CD4-positive, alpha-beta T cell treated with Interleukin-10 for 1 hour (primary cell): ENCODE measurements at regions not wholly inside any gene's neighbourhood (a gene's known extent, or its start where the extent isn't known, plus 50 kb on each side); places are given as distances from the start of the nearest gene placed in this dataset.
"Not testable (repeated sequence)": the region's sequence is repeated elsewhere in the genome, so short reads cannot be mapped to it uniquely, and the experiment has no call there.

Experiments used
- DNase-seq: peaks from one replicate; pipeline ENCODE4 v3.0.0-alpha.2; 2020

DNA sequence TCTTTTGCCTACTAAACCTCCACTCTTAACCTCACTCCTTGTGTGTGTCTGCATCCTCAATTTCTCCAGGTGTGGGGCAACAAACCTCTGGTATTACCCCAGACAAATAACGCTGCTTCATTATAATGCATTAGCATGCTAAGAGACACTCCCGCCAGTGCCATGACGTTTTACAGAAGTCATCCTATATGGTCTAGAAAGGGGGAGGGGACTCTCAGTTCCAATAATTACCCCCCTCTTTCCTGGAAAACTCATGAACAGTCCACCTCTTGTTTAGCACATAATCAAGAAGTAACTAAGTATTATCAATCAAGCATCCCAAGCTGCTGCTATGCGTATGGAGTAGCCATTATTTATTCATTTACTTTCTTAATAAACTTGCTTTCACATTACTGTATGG is 364.5 kb downstream of the TYW1 start:
- no peak for DNase-seq

GRCh38 chr7:67364441-67365017 is 367.9 kb downstream of the TYW1 start:
- DNase-seq: no peak

DNA sequence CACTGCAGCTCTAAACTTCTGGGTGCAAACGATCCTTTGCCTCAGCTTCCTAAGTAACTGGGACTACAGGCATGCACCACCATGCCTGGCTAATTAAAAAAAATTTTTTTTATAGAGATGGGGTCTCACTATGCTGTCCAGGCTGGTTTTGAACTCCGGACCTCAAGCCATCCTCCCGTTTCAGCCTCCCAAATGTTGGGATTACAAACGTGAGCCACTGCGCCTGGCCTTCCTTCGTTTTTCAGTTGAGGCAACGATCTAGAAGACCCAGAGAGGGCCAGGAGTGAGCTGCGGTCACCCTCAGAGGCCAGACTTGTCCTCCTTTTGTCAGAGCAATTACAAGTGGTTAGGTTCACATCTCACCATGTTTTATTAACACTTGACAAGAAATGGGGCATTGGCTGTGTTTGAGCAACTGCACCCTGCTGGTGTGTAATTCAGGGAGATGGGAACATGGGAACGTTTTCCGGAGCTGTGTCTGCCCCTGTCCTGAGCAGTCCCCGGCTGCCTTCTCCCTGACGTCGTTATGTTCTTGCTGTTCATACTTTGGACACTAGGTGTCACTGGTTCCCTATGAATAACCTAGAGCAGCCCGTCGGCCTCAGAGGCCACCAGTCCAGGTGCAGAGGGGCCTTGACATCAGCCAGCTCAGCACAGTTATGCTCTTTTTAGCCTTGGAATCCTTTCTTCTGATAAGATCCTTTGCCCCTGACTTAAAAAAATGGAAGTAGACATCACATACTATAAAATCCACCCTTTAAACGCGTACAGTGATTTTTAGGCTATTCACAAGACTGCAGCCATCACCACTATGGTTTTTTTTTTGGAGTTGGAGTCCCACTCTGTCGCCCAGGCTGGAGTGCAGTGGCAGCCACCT is 375.0 kb downstream of the TYW1 start:
- peak; percentile 67 for DNase-seq

DNA sequence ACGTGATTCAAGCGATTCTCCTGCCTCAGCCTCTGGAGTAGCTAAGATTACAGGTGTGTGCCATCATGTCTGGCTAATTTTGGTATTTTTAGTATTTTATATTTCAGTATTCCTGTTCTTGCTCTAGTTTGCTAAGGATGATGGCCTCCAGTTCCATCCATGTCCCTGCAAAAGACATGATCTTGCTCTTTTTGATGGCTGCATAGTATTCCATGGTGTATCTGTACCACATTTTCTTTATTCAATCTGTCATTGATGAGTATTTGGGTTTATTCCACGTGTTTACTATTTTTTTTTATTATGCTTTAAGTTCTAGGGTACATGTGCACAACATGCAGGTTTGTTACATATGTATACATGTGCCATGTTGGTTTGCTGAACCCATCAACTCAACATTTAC is 376.8 kb downstream of the TYW1 start:
- DNase-seq: not testable (repeated sequence)

DNA sequence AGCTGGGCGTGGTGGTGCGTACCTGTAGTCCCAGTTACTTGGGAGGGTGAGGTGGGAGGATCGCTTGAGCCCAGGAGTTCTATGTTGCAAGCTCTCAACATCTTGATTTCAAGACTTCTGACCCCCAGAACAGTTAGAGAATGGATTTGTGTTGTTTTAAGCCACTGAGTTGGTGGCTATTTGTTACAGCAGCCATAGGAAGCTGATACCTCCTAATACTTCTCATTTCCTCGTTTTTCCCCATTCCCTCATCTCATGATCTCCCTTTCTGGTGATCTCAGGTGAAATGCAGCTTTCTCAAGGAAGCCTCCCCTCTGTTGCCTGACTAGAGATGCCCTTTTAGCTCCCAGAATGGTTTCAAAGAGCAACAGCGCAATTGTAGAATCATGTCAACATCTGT is 378.8 kb downstream of the TYW1 start:
- no peak for DNase-seq

GRCh38 chr7:67377939-67378862 is 381.6 kb downstream of the TYW1 start:
- peak; percentile 60 for DNase-seq

DNA sequence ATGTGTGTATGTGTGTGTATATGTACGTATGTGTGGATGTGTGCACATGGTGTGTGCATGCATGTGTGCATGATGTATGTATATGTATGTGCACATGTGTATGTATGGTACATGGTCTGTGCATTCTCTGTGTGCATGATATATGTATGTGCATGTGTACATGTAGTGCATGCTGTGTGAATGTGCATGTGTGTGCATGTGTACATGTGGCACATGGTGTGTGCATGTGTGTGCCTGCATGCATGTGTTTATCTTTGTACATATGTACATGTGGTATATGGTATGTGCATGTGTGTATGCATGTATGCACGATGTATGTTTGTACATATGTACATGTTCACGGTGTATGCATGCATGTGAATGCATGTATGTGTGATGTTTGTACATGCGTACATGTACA is 383.7 kb downstream of the TYW1 start:
- no peak for DNase-seq

DNA sequence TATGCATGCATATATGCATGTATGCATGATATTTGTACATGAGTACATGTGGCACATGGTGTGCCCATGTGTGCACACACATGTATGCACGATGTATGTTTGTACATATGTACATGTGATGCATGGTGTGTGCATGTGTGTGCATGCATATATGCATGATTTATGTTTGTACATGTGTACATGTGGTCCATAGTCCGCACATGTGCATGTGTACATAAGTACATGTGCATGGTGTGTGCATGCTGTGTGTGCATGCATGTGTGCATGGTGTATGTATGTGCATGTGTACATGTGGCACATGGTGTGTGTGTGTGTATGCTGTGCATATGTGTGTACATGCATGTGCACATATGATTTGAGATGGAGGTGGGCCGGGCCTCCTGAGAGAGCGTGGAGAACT is 384.2 kb downstream of the TYW1 start:
- no peak for DNase-seq

- no peak for DNase-seq
These were observed 391.2 kb downstream of the TYW1 start for GRCh38 chr7:67387851-67388250.

DNA sequence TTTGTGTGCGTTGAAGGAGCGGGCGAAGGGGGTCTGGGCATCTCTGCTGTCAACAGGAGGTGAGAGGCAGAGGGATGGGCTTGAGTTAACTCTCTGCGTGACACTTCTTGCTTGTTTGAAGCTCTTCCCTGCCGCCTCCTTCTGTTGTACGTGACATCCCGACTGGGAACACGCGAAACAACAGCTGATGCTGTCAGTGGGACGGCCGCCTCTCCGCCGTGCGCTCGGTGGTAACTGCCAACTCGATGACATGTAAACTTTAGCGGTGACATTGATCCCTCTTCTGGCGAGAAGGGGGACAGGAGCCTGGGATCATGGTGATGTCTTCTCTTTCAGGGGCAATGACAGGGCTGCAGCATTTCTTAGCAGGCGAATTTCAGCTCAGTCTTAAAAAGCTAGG is 394.5 kb downstream of the TYW1 start:
- no peak for DNase-seq

DNA sequence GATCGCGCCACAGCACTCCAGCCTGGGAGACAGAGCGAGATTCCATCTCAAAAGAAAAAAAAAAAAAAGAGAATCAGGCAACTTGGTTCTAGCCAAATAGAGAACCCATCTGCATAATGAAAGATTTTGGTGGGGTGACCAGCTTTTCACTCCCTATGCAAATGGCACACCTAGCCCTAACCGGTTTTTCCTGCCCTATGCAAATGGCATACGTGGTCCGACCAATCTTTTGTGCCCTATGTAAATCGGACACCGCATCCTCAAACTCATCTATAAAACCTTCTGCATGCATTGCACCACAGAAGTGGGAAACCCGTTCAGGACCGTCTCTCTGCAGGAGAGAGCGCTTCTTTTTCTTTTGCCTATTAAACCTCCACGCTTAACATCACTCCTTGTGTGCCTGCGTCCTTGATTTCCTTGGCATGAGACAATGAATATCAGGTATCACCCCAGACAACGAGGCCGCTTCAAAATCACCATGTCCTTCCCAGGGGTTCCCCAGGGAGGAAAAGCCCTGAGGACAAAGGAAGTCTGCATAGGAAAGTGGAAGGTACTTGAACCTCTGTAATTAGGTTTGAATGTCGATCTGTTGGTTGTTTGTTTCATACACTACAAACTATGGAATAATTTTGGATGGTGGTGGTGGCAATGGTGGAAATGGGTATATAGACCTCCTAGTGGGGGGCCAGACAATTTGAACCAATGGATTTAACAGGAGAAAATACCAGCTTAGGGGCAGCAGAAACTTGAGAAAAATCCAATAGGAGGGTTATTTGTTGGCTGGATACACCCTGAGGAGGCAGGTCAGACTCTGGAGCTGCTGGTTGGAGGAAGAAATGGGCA is 396.2 kb downstream of the TYW1 start:
- DNase-seq: no peak

GRCh38 chr7:67393903-67394302 is 397.3 kb downstream of the TYW1 start:
- no peak for DNase-seq

DNA sequence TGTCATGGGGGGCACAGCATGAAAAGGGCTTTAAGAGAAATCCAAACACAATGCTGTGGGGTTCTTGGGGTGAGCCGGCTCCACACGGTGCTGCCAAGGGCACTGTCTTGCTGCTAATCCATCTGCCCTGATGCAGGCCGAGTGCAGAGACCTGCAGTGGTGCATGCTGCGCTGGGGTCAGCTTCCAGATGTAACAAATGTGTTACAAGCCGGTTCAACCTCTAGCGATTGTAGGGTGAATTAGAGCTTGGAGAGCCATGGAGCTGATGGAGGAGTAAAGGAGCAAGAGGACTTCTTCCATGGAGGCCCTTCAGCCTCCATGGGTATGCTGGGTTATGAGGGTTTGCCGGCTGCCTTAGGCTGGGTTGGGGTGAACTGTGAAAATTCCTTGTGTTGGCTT is 402.3 kb downstream of the TYW1 start:
- no peak for DNase-seq

- DNase-seq: no peak
These were observed 404.9 kb downstream of the TYW1 start for GRCh38 chr7:67401492-67401891.

- no peak for DNase-seq
These were observed 405.6 kb downstream of the TYW1 start for GRCh38 chr7:67402280-67402679.

GRCh38 chr7:67406976-67407375 is 410.3 kb downstream of the TYW1 start:
- DNase-seq: no peak

GRCh38 chr7:67407392-67408071 is 410.9 kb downstream of the TYW1 start:
- no peak for DNase-seq

DNA sequence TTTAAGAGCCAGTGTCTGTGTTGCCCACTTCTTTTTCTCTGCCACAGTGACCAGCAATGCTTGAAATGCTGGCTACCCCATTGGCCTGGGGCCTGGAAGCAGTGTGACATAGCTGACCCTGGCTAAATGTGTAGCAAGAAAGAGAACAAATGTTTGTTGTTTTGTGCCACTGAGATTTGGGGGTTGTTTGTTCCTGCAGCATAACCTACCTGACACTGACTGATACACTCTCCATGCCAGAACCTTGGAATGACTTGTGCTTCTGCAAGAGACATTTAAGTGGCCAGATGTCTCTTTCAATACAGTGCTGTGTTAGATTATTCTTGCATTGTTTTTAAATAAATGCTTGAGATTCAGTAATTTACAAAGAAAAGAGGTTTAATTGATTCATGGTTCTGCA is 411.5 kb downstream of the TYW1 start:
- DNase-seq: no peak

GRCh38 chr7:67413670-67414069 is 417.0 kb downstream of the TYW1 start:
- no peak for DNase-seq

GRCh38 chr7:67414858-67415257 is 418.2 kb downstream of the TYW1 start:
- DNase-seq: no peak

GRCh38 chr7:67422601-67423000 is 426.0 kb downstream of the TYW1 start:
- DNase-seq: no peak

DNA sequence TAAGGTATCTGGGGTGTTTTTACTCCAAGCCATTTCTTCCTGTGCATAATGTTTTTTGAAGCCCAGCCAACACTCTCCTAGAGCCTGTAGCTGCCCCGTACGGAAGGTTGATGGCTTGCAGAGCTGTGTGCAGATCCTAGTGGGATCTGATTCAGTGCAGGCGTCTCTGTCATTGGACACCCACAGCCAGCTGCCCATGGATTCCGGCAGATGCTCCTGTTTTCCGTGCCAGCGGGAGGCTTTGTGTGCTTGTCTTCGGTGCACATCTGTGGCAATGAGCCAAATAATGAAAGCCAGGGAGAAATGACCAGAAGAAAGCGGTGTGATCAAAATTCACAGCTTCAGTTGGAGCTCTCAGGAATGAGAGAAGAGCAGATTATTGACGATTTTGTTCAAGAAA is 426.4 kb downstream of the TYW1 start:
- DNase-seq: no peak
